Mononuclear cell (primary cell): ENCODE measurements at regions not wholly inside any gene's neighbourhood (a gene's known extent, or its start where the extent isn't known, plus 50 kb on each side); places are given as distances from the start of the nearest gene placed in this dataset.

ENCODE experiments used
- H3K27me3 ChIP-seq: 2 replicates; pipeline ENCODE4 v1.6.0; 2011; ENCODE audit warnings: low read length, control low read depth; ENCODE audit not compliant: insufficient read depth
- H3K4me1 ChIP-seq: 2 replicates; pipeline ENCODE4 v1.5.1; 2011; ENCODE audit warnings: mild to moderate bottlenecking, low read length, control low read depth; ENCODE audit not compliant: insufficient read depth
- H3K4me3 ChIP-seq: 2 replicates; pipeline ENCODE4 v1.5.1; 2011; ENCODE audit warnings: mild to moderate bottlenecking, low read length, moderate library complexity
- H3K9me3 ChIP-seq: 2 replicates; pipeline ENCODE4 v1.5.1; 2011; ENCODE audit warnings: low read depth, mild to moderate bottlenecking, control low read depth, low read length

- no peaks in the 10 kb centered on the region for H3K4me1 ChIP-seq
- no peaks in the 10 kb centered on the region for H3K27me3 ChIP-seq
- H3K9me3 ChIP-seq = no peaks in the 10 kb centered on the region
- no peak overlapping the region for H3K4me3 ChIP-seq
Measured at GRCh38 chr15:97483232-97483631, 477.3 kb upstream of the ARRDC4 start.

GRCh38 chr15:97490429-97490828 lies 470.1 kb upstream of the ARRDC4 start:
- no peaks in the 10 kb centered on the region for H3K4me1 ChIP-seq
- no peaks in the 10 kb centered on the region for H3K27me3 ChIP-seq
- no peaks in the 10 kb centered on the region for H3K9me3 ChIP-seq
- H3K4me3 ChIP-seq = no peak overlapping the region

- H3K27me3 ChIP-seq = no peaks in the 10 kb centered on the region
- H3K9me3 ChIP-seq = no peaks in the 10 kb centered on the region
- peaks cover 20% of the 10 kb centered on the region for H3K4me1 ChIP-seq
- no peak overlapping the region for H3K4me3 ChIP-seq
Measured at GRCh38 chr15:97501291-97501690, 459.2 kb upstream of the ARRDC4 start.

GRCh38 chr15:97502038-97502437 lies 458.5 kb upstream of the ARRDC4 start:
- Histone ChIP-seq H3K9me3 (no peaks in the 10 kb centered on the region), H3K4me3 (no peak overlapping the region), H3K27me3 (no peaks in the 10 kb centered on the region), H3K4me1 (peaks cover 20% of the 10 kb centered on the region)

- Histone ChIP-seq H3K27me3 (no peaks in the 10 kb centered on the region), H3K9me3 (no peaks in the 10 kb centered on the region), H3K4me1 (peaks cover 20% of the 10 kb centered on the region), H3K4me3 (no peak overlapping the region)
Measured at GRCh38 chr15:97504031-97504792, 456.3 kb upstream of the ARRDC4 start.

- Histone ChIP-seq H3K4me1 (no peaks in the 10 kb centered on the region), H3K27me3 (no peaks in the 10 kb centered on the region), H3K4me3 (no peak overlapping the region), H3K9me3 (no peaks in the 10 kb centered on the region)
Measured at GRCh38 chr15:97517737-97518136, 442.8 kb upstream of the ARRDC4 start.

GRCh38 chr15:97520689-97521088 lies 439.8 kb upstream of the ARRDC4 start:
- Histone ChIP-seq H3K4me1 (no peaks in the 10 kb centered on the region), H3K27me3 (no peaks in the 10 kb centered on the region), H3K9me3 (no peaks in the 10 kb centered on the region), H3K4me3 (no peak overlapping the region)

- H3K4me3 ChIP-seq = no peak overlapping the region
- H3K4me1 ChIP-seq = no peaks in the 10 kb centered on the region
- H3K9me3 ChIP-seq = no peaks in the 10 kb centered on the region
- no peaks in the 10 kb centered on the region for H3K27me3 ChIP-seq
Measured at GRCh38 chr15:97521381-97522285, 438.9 kb upstream of the ARRDC4 start.

GRCh38 chr15:97522347-97522746 lies 438.2 kb upstream of the ARRDC4 start:
- no peak overlapping the region for H3K4me3 ChIP-seq

GRCh38 chr15:97525809-97526208 lies 434.7 kb upstream of the ARRDC4 start:
- Histone ChIP-seq H3K4me3 (no peak overlapping the region), H3K4me1 (no peaks in the 10 kb centered on the region), H3K27me3 (no peaks in the 10 kb centered on the region), H3K9me3 (no peaks in the 10 kb centered on the region)

More at GRCh38 chr15:97522347-97522746, 438.2 kb upstream of the ARRDC4 start:
- H3K9me3 ChIP-seq = no peaks in the 10 kb centered on the region
- H3K27me3 ChIP-seq = no peaks in the 10 kb centered on the region
- H3K4me1 ChIP-seq = no peaks in the 10 kb centered on the region

GRCh38 chr15:97528238-97528637 lies 432.3 kb upstream of the ARRDC4 start:
- no peaks in the 10 kb centered on the region for H3K27me3 ChIP-seq
- H3K4me3 ChIP-seq = no peak overlapping the region
- H3K4me1 ChIP-seq = no peaks in the 10 kb centered on the region
- no peaks in the 10 kb centered on the region for H3K9me3 ChIP-seq

GRCh38 chr15:97545799-97546198 lies 414.7 kb upstream of the ARRDC4 start:
- H3K4me1 ChIP-seq = peaks cover 8% of the 10 kb centered on the region
- H3K27me3 ChIP-seq = no peaks in the 10 kb centered on the region
- no peak overlapping the region for H3K4me3 ChIP-seq
- peaks cover 8% of the 10 kb centered on the region for H3K9me3 ChIP-seq

- no peak overlapping the region for H3K4me3 ChIP-seq
- peaks cover 8% of the 10 kb centered on the region for H3K4me1 ChIP-seq
- H3K27me3 ChIP-seq = no peaks in the 10 kb centered on the region
- H3K9me3 ChIP-seq = peaks cover 8% of the 10 kb centered on the region
Measured at GRCh38 chr15:97547381-97547780, 413.1 kb upstream of the ARRDC4 start.

- Histone ChIP-seq H3K27me3 (no peaks in the 10 kb centered on the region), H3K9me3 (no peaks in the 10 kb centered on the region), H3K4me3 (no peak overlapping the region)
Measured at GRCh38 chr15:97561529-97561928, 399.0 kb upstream of the ARRDC4 start.

GRCh38 chr15:97563516-97563915 lies 397.0 kb upstream of the ARRDC4 start:
- Histone ChIP-seq H3K4me1 (no peaks in the 10 kb centered on the region), H3K27me3 (no peaks in the 10 kb centered on the region), H3K9me3 (no peaks in the 10 kb centered on the region), H3K4me3 (no peak overlapping the region)

More at GRCh38 chr15:97561529-97561928, 399.0 kb upstream of the ARRDC4 start:
- H3K4me1 ChIP-seq = no peaks in the 10 kb centered on the region
